Glutamatergic neuron (in vitro differentiated cells): ENCODE measurements at regions not wholly inside any gene's neighbourhood (a gene's known extent, or its start where the extent isn't known, plus 50 kb on each side); places are given as distances from the start of the nearest gene placed in this dataset.

Experiments used
- DNase-seq: peaks from one replicate; pipeline ENCODE4 v3.0.0; 2022
- H3K27ac Mint-ChIP-seq: one replicate; pipeline ENCODE4 v1.8.0; 2020; ENCODE audit warnings: mild to moderate bottlenecking, mixed read lengths, inconsistent platforms; ENCODE audit not compliant: unreplicated experiment
- H3K27me3 Mint-ChIP-seq: one replicate; pipeline ENCODE4 v1.8.0; 2020; ENCODE audit warnings: mild to moderate bottlenecking, moderate library complexity, mixed read lengths, inconsistent platforms; ENCODE audit not compliant: unreplicated experiment
- H3K36me3 Mint-ChIP-seq: one replicate; pipeline ENCODE4 v1.8.0; 2020; ENCODE audit warnings: mild to moderate bottlenecking, mixed read lengths, inconsistent platforms; ENCODE audit not compliant: unreplicated experiment
- H3K4me1 Mint-ChIP-seq: one replicate; pipeline ENCODE4 v1.8.0; 2020; ENCODE audit warnings: mild to moderate bottlenecking, low read depth, mixed read lengths, inconsistent platforms; ENCODE audit not compliant: unreplicated experiment
- H3K4me3 Mint-ChIP-seq: one replicate; pipeline ENCODE4 v1.8.0; 2020; ENCODE audit warnings: mild to moderate bottlenecking, mixed read lengths, inconsistent platforms; ENCODE audit not compliant: unreplicated experiment
- H3K9me3 Mint-ChIP-seq: one replicate; pipeline ENCODE4 v1.8.0; 2020; ENCODE audit warnings: mild to moderate bottlenecking, moderate library complexity, mixed read lengths, inconsistent platforms; ENCODE audit not compliant: unreplicated experiment
- TF ChIP-seq, protein P1 (sequence below): fragments of 200-600 bp; sonication (generic); IDR thresholded peaks from one replicate; pipeline ENCODE4 v1.5.0; 2021; ENCODE audit not compliant: partially characterized antibody, unreplicated experiment

DNA sequence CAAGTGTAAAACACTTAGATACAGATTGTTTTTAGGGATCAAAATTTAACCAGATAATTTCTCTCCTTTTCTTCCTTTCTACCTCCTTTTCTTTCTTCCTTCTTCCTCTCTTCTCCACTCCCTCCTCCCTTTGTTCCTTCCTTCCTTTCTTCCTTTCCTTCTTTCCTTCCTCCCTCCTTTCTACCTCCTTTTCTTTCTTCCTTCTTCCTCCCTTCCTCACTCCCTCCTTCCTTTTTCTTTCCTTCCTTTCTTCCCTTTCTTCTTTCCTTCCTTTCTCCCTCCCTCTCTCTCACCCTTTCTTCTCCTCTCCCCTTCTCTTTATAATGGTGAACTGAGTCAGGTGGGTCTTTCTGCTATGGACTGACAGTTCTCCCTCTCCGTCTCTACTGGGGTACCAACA lies 397.5 kb upstream of the CDH11 start:
- DNase-seq = no peak
- no peaks in the 10 kb centered on the region for H3K36me3 Mint-ChIP-seq
- no peaks in the 10 kb centered on the region for H3K27me3 Mint-ChIP-seq
- H3K4me1 Mint-ChIP-seq = no peaks in the 10 kb centered on the region
- H3K27ac Mint-ChIP-seq = no peak overlapping the region
- H3K4me3 Mint-ChIP-seq = no peak overlapping the region
- TF ChIP-seq, protein P1, sequence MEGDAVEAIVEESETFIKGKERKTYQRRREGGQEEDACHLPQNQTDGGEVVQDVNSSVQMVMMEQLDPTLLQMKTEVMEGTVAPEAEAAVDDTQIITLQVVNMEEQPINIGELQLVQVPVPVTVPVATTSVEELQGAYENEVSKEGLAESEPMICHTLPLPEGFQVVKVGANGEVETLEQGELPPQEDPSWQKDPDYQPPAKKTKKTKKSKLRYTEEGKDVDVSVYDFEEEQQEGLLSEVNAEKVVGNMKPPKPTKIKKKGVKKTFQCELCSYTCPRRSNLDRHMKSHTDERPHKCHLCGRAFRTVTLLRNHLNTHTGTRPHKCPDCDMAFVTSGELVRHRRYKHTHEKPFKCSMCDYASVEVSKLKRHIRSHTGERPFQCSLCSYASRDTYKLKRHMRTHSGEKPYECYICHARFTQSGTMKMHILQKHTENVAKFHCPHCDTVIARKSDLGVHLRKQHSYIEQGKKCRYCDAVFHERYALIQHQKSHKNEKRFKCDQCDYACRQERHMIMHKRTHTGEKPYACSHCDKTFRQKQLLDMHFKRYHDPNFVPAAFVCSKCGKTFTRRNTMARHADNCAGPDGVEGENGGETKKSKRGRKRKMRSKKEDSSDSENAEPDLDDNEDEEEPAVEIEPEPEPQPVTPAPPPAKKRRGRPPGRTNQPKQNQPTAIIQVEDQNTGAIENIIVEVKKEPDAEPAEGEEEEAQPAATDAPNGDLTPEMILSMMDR = no peak
- no peaks in the 10 kb centered on the region for H3K9me3 Mint-ChIP-seq

DNA sequence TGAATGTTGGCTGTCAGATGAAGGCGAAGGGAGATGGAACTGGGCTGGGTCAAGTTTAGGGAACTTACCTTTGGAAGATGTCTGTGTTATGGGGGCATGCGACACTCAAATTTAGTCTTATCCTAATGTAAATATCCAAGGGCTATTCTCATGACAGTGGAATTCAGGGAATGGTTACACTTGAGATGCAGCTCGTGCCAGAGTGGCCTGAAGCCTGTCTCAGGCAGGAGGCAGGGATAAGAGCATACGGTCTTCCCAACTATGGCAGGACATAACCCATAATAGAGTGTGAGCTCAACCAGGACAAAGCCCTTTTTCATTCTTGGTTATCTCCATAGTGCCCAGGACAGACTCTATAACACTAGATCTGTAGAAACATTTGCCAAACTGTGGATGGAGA lies 393.3 kb upstream of the CDH11 start:
- no peak for DNase-seq
- Mint-ChIP-seq H3K27me3 (no peaks in the 10 kb centered on the region), H3K27ac (no peak overlapping the region), H3K9me3 (no peaks in the 10 kb centered on the region), H3K4me3 (no peak overlapping the region), H3K36me3 (no peaks in the 10 kb centered on the region), H3K4me1 (no peaks in the 10 kb centered on the region)
- TF ChIP-seq, protein P1 = no peak

DNA sequence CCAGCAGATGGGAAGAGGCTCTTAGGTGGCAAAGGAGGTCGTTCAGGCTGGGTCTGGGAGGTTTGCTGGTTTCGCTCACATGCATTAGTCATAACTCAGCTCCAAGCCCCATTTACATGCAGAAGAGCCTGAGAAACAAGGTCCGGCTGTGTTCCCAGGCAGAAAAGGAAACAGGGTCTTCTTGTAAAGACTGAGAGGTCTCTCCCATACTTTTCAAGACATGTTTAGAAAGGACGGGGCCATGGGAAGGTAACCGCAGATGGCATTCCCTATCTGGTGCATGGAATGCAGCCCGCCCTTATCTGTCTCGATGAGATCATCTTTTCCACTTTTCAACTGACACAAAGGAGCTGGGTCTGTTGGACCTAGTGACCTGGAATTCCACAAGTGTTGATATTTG lies 389.0 kb upstream of the CDH11 start:
- no peak for DNase-seq
- Mint-ChIP-seq H3K36me3 (no peaks in the 10 kb centered on the region), H3K27me3 (no peaks in the 10 kb centered on the region), H3K27ac (no peak overlapping the region), H3K4me3 (no peak overlapping the region), H3K4me1 (no peaks in the 10 kb centered on the region), H3K9me3 (no peaks in the 10 kb centered on the region)
- TF ChIP-seq, protein P1 = no peak

DNA sequence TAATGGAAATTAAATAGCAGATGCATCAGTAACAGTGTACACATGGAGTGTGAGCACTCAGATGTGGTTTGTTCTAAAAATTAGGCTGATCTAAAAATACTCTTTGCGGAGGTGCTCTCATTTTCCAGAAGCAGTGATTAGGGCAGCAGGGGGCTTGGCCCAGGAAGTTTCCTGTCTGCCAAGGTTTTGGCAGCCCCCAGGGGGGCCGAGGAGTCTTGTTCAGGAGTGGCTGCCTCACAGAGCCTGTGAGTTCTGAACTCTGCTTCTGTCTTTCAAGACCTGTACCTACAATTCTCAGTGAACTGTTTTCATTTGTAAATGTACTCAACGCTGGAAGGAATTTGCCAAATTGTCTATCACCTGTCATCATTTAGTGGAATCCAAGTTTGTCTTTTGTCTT lies 388.4 kb upstream of the CDH11 start:
- no peaks in the 10 kb centered on the region for H3K4me1 Mint-ChIP-seq
- no peaks in the 10 kb centered on the region for H3K27me3 Mint-ChIP-seq
- no peaks in the 10 kb centered on the region for H3K36me3 Mint-ChIP-seq
- TF ChIP-seq, protein P1 = no peak
- no peak overlapping the region for H3K4me3 Mint-ChIP-seq
- no peak overlapping the region for H3K27ac Mint-ChIP-seq
- no peak for DNase-seq
- H3K9me3 Mint-ChIP-seq = no peaks in the 10 kb centered on the region

DNA sequence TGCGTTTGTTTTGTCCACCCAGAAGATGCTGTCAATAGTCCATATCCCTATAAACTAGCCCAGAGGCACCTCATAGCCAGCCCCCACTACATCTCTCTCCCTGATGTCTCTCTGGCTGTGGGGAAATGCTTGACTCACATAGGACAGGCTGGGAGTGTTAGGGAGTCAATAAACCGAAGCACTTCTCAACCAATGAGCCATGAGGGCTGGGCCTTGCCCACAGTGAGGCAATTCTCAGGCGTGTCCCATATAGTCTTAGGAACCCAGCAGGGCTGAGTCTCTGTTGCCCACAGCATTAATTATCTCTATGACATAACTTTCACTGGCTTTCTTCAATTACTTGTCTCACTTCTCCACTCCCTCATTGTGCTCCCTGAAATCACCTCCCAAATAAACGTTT lies 387.3 kb upstream of the CDH11 start:
- Mint-ChIP-seq H3K4me3 (no peak overlapping the region), H3K27ac (no peak overlapping the region), H3K4me1 (no peaks in the 10 kb centered on the region), H3K27me3 (no peaks in the 10 kb centered on the region), H3K9me3 (no peaks in the 10 kb centered on the region), H3K36me3 (no peaks in the 10 kb centered on the region)
- TF ChIP-seq, protein P1 = no peak
- DNase-seq = no peak
